HG03432 (cell line): ENCODE measurements at regions not wholly inside any gene's neighbourhood (a gene's known extent, or its start where the extent isn't known, plus 50 kb on each side); places are given as distances from the start of the nearest gene placed in this dataset.
"Not testable (repeated sequence)": the region's sequence is repeated elsewhere in the genome, so short reads cannot be mapped to it uniquely, and the experiment has no call there.

Experiments used
- ATAC-seq: cut with Tn5 transposase; IDR thresholded peaks from one replicate; pipeline ENCODE4 v1.9.1; 2021; ENCODE audit warnings: mild to moderate bottlenecking, moderate library complexity; ENCODE audit not compliant: unreplicated experiment

DNA sequence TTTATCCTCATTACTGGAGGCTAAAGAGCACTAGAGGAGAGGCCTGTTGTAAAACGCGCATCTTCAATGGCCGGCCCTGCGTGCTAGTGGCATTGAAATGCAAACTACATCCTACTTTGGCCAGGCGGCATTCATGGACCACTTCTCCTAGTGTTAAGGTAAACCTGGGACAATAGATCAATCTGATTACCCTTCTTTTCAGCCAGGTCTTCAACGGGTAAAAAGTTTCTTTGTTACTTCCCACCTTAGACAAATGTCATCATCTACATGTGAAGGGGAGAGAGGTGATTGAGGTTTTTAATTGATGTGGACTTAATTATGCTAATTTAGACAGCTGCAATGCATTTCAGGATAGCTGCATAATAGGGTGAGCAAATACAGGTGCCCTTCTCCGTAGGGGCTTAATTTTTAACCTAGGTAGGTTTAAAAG is 628.0 kb downstream of the ZEB2 start:
- ATAC-seq: no peak

DNA sequence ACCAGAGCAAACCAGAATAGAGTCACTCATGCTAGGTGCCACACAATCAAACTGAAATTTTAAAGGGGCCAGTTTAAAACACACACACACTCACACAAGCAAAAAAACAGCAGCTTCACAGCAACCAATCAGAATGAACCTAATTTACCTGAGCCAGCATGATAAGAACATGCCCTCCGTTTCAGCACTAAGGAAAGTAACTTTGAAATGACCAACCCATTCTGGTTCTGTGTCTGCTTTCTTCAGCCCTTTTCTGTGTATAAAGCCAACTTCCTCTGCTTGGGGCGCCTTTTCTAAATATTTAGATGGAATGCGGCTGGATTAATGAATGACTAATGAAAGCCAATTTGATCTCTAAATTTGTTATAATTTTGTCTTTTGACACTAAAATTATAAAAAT is 629.1 kb downstream of the ZEB2 start:
- no peak for ATAC-seq

DNA sequence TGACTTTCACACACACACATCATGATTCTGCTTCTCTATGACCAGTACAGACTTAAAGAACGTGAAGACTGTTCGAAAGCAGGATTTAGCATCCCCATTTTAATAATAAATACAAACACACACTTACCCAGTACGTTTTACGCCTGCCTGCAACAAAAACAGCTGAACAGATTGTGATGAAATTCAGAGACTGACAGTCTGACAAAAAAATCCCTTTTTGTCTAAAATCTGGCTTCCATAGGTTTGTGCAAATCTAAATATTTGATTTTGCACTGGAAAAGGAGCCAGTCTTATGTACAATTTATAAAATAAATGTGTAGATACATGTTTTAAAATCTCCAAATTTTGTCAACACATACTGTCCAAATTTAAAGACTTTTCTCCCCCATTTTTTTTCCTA is 630.7 kb downstream of the ZEB2 start:
- ATAC-seq: no peak

DNA sequence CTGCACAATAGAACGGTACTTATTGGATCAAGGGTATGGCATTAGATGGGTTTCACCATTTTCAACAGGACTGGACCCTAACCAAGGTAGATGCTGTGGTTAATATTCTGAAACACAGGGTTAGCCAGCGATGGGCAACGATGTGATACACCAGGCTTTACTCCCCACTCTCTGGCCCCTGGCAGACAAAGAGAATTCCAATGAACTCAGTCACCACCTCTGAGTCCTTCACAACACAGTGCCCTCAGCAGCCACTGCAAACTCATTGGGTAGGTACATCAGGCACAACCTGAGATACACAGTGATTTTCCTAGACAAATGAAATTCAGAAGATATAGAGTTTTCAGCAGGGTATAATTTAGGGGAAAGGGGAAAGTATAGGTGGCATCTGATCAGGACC is 634.5 kb downstream of the ZEB2 start:
- ATAC-seq: no peak

- ATAC-seq: no peak
Measured at GRCh38 chr2:143881246-143881645, 638.7 kb downstream of the ZEB2 start.

DNA sequence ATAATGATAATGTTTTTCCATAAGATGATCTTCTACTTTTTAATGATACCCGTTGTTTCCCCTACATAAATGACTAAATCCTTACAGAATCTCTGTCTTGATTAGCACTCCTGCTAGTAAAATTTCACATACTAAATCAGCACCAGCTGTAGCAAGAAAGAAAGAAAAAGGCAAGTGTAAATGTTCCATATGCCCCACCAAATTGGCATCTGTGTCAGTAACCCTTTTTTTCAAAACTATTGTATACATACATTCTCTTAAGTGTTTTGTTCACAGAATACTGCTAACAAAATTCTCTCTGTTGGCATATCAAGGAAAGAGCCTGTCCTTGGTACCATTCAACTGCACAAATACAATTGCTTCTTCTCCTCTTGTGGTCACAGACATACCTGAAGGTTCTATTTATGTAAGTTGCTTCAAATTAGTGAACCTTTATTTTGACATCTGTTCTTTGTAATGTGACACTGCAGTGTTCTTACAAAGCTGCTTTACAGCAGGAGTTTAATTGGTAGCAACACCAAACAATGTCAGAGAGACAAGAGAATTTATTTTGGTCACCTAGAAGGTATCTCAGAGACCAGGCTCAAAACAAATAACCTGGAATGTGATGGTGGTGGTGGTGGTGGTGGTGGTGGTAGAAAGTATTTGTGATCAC is 641.9 kb downstream of the ZEB2 start:
- no peak for ATAC-seq

GRCh38 chr2:143877056-143877455 is 642.9 kb downstream of the ZEB2 start:
- no peak for ATAC-seq

DNA sequence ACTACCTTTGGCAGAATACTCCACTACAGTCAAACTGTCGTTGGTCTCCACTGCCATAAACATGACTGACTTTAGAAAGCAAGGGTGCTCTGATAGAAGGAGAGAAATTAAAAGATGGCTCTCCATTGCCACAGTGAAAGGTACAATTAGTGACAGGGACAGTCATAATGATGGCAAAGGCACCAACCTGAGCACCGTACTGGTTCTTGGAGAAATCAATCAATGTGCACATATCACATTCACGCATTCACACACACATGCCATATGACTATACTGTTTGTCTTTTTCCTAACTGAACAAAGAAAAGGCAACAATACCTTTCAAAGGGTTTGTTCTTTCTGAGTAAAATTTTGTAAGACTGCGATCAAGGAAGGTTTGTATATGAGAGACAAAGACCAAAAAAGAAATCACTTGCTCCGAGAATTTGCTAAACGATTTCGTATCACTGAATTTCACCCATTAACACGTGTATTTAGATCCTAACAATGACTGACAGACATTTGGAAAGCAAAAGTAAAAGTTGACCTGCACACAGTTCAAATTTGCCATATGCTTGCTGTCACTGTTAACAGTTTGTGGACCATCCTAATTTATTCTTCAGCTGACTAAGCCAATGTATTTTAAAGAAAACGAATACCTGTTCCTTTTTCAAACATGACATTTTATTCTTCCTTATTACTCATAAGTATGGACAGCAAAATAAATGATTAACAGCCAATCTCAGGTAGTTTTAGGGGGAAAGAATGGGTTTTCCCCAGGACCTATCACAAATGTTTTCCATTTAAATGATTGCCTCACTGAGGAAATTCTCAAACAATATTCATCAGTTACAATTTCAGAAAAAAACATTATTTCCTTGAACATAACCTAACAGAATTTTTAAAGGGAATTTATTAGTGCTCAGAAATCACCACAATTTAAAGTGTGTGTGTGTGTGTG is 644.4 kb downstream of the ZEB2 start:
- peak; percentile 70 for ATAC-seq

- ATAC-seq: no peak
Measured at GRCh38 chr2:143873886-143874285, 646.0 kb downstream of the ZEB2 start.

- ATAC-seq: no peak
Measured at GRCh38 chr2:143870696-143871095, 649.2 kb downstream of the ZEB2 start.

GRCh38 chr2:143856978-143857377 is 662.9 kb downstream of the ZEB2 start:
- no peak for ATAC-seq

DNA sequence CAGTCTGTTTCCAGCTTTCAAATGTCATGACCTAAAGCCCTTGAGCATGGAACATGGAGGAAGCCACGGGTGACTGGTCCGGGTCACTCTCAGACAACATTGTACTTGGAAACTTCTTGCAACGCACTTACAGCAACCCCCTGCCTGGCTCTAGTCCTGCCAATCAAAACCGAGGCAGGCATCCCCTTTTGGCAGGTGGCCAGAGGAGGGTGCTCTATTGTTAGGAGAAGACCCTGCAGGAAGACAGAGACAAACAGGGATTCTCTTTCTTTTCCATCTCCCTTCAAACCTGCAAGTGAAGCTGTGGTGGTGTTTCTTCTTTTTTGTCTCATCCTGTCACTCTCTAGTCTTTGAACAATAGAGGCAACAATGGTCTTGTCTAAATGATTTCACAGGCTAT is 667.2 kb downstream of the ZEB2 start:
- no peak for ATAC-seq

DNA sequence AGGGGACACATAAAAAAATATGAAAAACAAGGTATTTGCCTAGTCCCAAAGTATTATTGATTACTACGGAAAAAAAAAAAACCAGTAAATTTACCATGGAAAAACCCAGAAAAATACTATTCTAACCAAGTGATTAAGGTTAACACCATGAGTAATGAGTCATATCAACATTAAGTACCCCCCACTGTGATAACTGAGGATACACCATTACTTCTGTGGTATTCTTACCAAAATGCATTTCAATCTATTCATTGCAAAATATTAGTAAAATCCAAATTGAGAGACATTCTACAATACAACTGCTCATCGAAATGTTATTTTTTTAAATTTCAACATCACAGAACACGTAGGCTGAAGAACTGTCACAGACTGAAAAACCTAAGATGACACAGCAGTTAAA is 669.8 kb downstream of the ZEB2 start:
- no peak for ATAC-seq

- ATAC-seq: no peak
Measured at GRCh38 chr2:143847257-143847656, 672.7 kb downstream of the ZEB2 start.

DNA sequence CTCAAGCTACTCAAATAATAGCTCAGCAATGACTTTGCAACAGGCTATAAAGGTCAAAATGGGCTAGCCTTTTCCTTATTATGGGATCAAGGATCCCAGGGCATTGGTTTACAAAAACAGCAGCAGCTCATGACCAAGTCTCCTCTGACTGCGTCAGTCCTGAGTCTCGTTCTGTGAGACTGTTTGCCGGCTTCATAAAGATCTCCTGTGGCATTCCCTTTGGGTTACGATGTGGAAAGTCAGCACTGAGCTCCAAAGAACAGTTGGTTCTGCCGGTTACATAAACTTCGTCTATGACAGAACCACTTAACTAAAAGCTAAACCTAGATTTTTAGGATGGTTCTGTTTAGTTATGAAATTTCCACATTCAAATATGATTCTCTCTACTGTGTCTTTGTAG is 674.9 kb downstream of the ZEB2 start:
- no peak for ATAC-seq

- ATAC-seq: no peak
Measured at GRCh38 chr2:143843686-143844085, 676.2 kb downstream of the ZEB2 start.

- no peak for ATAC-seq
Measured at GRCh38 chr2:143842836-143843235, 677.1 kb downstream of the ZEB2 start.

- ATAC-seq: no peak
Measured at GRCh38 chr2:143841935-143842334, 678.0 kb downstream of the ZEB2 start.

DNA sequence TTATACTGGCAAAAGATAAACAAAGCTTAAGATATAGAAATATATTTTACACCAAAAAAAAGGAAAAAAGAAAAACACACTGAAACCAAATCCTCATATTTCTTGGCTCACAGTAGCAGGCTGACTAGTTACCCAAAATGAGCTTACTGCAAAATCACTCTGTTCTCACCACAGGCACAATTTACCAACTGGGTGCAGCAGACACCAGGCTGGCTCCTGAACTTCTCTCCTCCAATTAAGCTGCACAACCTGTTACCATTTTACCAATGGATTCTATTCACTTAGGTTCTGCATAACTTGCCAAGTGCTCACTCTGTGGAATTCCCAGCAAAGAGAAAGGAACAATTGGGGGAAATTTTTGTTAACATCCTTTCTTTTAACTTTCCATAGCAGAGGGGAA is 679.3 kb downstream of the ZEB2 start:
- no peak for ATAC-seq

DNA sequence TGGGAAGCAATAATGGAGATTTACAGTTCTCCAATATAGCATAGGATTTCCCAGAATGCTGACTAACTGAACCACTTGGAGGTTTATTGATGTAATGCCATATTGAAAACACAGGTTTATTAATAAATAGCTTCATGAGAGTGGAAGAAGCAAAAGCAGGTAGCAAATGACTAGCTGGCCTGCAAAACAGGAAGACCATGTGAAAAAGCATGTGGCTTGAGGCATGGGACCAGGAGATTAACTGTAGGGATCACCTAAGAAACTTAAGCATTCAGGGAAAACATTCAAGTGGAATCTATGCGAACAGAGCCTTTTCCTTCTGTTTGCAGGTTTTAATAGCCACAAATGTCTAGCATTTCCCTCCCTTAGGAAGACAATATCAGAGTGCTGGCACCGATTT is 679.7 kb downstream of the ZEB2 start:
- no peak for ATAC-seq

DNA sequence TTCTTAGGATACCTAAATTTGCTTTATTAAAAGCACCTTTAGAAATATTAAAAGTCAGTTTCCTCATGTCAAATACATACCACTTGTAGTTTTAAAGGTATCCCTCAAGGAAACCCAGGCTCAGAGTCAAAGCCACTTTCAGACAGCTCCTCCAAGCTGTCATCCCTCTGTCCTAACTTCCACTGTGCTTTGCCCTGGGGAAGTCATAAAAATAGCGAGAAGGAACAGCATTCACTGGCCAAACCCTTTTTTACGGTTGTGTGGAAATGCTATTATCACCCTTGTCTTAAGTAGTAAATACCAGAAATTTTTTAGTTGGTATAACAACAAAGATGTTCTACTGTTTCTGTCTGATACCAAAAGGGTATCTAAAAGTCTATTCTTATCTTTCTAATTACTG is 680.5 kb downstream of the ZEB2 start:
- ATAC-seq: no peak

DNA sequence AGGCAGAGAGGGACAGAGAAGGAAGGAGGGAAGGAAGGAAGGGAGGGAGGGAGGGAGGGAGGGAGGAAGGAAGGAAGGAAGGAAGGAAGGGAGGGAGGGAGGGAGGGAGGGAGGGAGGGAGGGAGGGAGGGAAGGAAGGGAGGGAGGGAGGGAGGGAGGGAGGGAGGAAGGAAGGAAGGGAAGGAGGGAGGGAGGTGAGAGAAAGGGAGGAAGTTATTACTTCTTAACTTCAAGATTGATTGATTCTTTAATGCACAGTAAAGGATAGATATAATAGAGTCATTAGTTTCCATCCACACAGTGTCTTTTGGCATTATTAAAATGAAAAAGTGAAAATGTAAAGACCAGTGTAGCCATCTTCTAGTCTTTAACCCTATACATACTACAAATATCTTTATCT is 682.9 kb downstream of the ZEB2 start:
- not testable (repeated sequence) for ATAC-seq
